H1 (cell line): ENCODE measurements at regions not wholly inside any gene's neighbourhood (a gene's known extent, or its start where the extent isn't known, plus 50 kb on each side); places are given as distances from the start of the nearest gene placed in this dataset.
"Not testable (repeated sequence)": the region's sequence is repeated elsewhere in the genome, so short reads cannot be mapped to it uniquely, and the experiment has no call there.

Experiments
- CTCF ChIA-PET: fragments of 300-600 bp; sonication (Branson Sonifier 250); formaldehyde crosslinking; loops from one replicate; lab custom pipeline; 2021; ENCODE audit not compliant: partially characterized antibody; lab: Charles Lee
- POLR2A ChIA-PET: fragments of 300-600 bp; sonication (Branson Sonifier 250); formaldehyde crosslinking; loops from one replicate; lab custom pipeline; 2021; ENCODE audit warnings: inconsistent platforms; ENCODE audit not compliant: partially characterized antibody; lab: Charles Lee
- DNase-seq, 2 experiments: peaks; one replicate each; pipeline versions ENCODE4 v3.0.0 to v3.0.0-alpha.2; 2010 to 2022; ENCODE audit warnings: low spot score in 2 of 2, low read depth in 1 of 2, mixed read lengths in 1 of 2
- FAIRE-seq: peaks from 2 replicates; lab custom pipeline; 2011; peaks lifted over from hg19 to GRCh38; lab: Jason Lieb, UNC
- H2AFZ ChIP-seq: 2 replicates; pipeline ENCODE4 v1.8.1; 2012; ENCODE audit warnings: low read length, inconsistent platforms
- H2AK5ac ChIP-seq: 2 replicates; pipeline ENCODE4 v1.6.1; 2013; ENCODE audit warnings: low read depth, low read length
- H2BK120ac ChIP-seq: replicated peaks from 2 replicates; pipeline ENCODE3; 2013; ENCODE audit warnings: low read depth, low read length, inconsistent platforms
- H2BK12ac ChIP-seq: 2 replicates; pipeline ENCODE4 v1.6.1; 2013; ENCODE audit warnings: low read depth, low read length
- H2BK15ac ChIP-seq: 2 replicates; pipeline ENCODE4 v1.6.1; 2013; ENCODE audit warnings: low read length
- H2BK20ac ChIP-seq: 2 replicates; pipeline ENCODE4 v1.6.1; 2013; ENCODE audit warnings: low read length
- H2BK5ac ChIP-seq: 2 replicates; pipeline ENCODE4 v1.6.1; 2013; ENCODE audit warnings: low read depth, low read length
- H3K14ac ChIP-seq: 2 replicates; pipeline ENCODE4 v1.6.1; 2013; ENCODE audit warnings: inconsistent platforms; ENCODE audit not compliant: insufficient read length
- H3K18ac ChIP-seq: 2 replicates; pipeline ENCODE4 v1.6.1; 2013; ENCODE audit warnings: low read length; ENCODE audit errors: extremely low read depth
- H3K23ac ChIP-seq: 2 replicates; pipeline ENCODE4 v1.6.1; 2013; ENCODE audit warnings: inconsistent platforms; ENCODE audit not compliant: insufficient read length
- H3K23me2 ChIP-seq: 2 replicates; pipeline ENCODE4 v1.6.1; 2013; ENCODE audit warnings: low read depth, low read length
- H3K27ac ChIP-seq: 2 replicates; pipeline ENCODE4 v1.6.1; 2011; ENCODE audit warnings: low read depth, low read length, inconsistent platforms
- H3K27me3 ChIP-seq, 4 experiments: replicated peaks in 1 of 4; 1 replicate in 1 of 4; 2 replicates in 3 of 4; pipeline versions ENCODE4 v1.6.1 to v1.8.1; 2011 to 2013; ENCODE audit warnings: low read length in 3 of 4, mild to moderate bottlenecking in 3 of 4, inconsistent platforms in 2 of 4, mixed read lengths in 2 of 4, moderate library complexity in 1 of 4; ENCODE audit not compliant: control insufficient read depth in 3 of 4, insufficient read depth in 3 of 4; ENCODE audit errors: extremely low read depth in 1 of 4
- H3K36me3 ChIP-seq, 4 experiments: 2 replicates each; pipeline versions ENCODE4 v1.6.1 to v1.8.1; 2011 to 2013; ENCODE audit warnings: mild to moderate bottlenecking in 4 of 4, low read length in 3 of 4, moderate library complexity in 2 of 4, control low read depth in 1 of 4, inconsistent platforms in 1 of 4; ENCODE audit not compliant: insufficient read depth in 4 of 4, control insufficient read depth in 2 of 4
- H3K4ac ChIP-seq: replicated peaks from 2 replicates; pipeline ENCODE3; 2013; ENCODE audit warnings: low read length, low read depth, mixed read lengths, inconsistent platforms; ENCODE audit not compliant: insufficient read length
- H3K4me1 ChIP-seq, 4 experiments: replicated peaks in 1 of 4; 1 replicate in 1 of 4; 2 replicates in 3 of 4; pipeline versions ENCODE4 v1.6.1 to v1.8.1; 2011 to 2013; ENCODE audit warnings: low read length in 3 of 4, inconsistent platforms in 2 of 4, mixed read lengths in 1 of 4; ENCODE audit not compliant: insufficient read depth in 4 of 4, control insufficient read depth in 3 of 4
- H3K4me2 ChIP-seq, 2 experiments: 2 replicates each; pipeline versions ENCODE4 v1.6.1 to v1.8.1; 2011 to 2013; ENCODE audit warnings: low read depth in 2 of 2, low read length in 2 of 2, control low read depth in 1 of 2, inconsistent platforms in 1 of 2, mild to moderate bottlenecking in 1 of 2; ENCODE audit not compliant: insufficient read depth in 1 of 2
- H3K4me3 ChIP-seq, 4 experiments: fragments of 200-600, 300-600 bp in 1 of 4; sonication (generic), shearing (Covaris generic), sonication (Bioruptor Twin) in 1 of 4; 2 replicates each; pipeline versions ENCODE4 v1.5.1 to v1.8.1; 2011 to 2016; ENCODE audit warnings: low read length in 4 of 4, low read depth in 3 of 4, control low read depth in 2 of 4, inconsistent platforms in 2 of 4, mild to moderate bottlenecking in 2 of 4, mixed read lengths in 1 of 4, moderate library complexity in 1 of 4; ENCODE audit not compliant: insufficient read depth in 2 of 4; ENCODE audit errors: extremely low read depth in 1 of 4
- H3K56ac ChIP-seq: replicated peaks from 2 replicates; pipeline ENCODE3; 2013; ENCODE audit warnings: low read depth, mild to moderate bottlenecking, mixed read lengths, low read length, inconsistent platforms; ENCODE audit not compliant: insufficient read length
- H3K79me1 ChIP-seq: 2 replicates; pipeline ENCODE4 v1.6.1; 2013; ENCODE audit warnings: low read depth, low read length, control low read depth
- H3K79me2 ChIP-seq, 2 experiments: 2 replicates each; pipeline versions ENCODE4 v1.6.1 to v1.8.1; 2012 to 2013; ENCODE audit warnings: low read length in 2 of 2, mild to moderate bottlenecking in 2 of 2, inconsistent platforms in 1 of 2; ENCODE audit not compliant: insufficient read depth in 2 of 2, control insufficient read depth in 1 of 2
- H3K9ac ChIP-seq, 4 experiments: replicated peaks in 1 of 4; 1 replicate in 1 of 4; 2 replicates in 3 of 4; pipeline versions ENCODE4 v1.6.1 to v1.8.1; 2011 to 2013; ENCODE audit warnings: low read depth in 3 of 4, low read length in 3 of 4, control low read depth in 2 of 4, mild to moderate bottlenecking in 2 of 4, moderate library complexity in 2 of 4, inconsistent platforms in 1 of 4; ENCODE audit errors: extremely low read depth in 1 of 4
- H3K9me3 ChIP-seq, 2 experiments: 2 replicates each; pipeline versions ENCODE4 v1.6.1 to v1.8.1; 2012 to 2013; ENCODE audit warnings: mild to moderate bottlenecking in 2 of 2, moderate library complexity in 2 of 2, control low read depth in 1 of 2, inconsistent platforms in 1 of 2, low read depth in 1 of 2, low read length in 1 of 2, mixed read lengths in 1 of 2; ENCODE audit not compliant: insufficient read depth in 2 of 2
- H4K20me1 ChIP-seq, 2 experiments: replicated peaks in 1 of 2; 2 replicates each; pipeline versions ENCODE3 to v1.8.1; 2011 to 2013; ENCODE audit warnings: inconsistent platforms in 2 of 2, low read length in 2 of 2, mild to moderate bottlenecking in 1 of 2; ENCODE audit not compliant: insufficient read depth in 2 of 2, control insufficient read depth in 1 of 2
- H4K5ac ChIP-seq: 2 replicates; pipeline ENCODE4 v1.6.1; 2013; ENCODE audit warnings: low read length, low read depth, mixed read lengths, inconsistent platforms; ENCODE audit not compliant: insufficient read length
- H4K8ac ChIP-seq: 2 replicates; pipeline ENCODE4 v1.8.0; 2013; ENCODE audit warnings: mild to moderate bottlenecking, moderate library complexity, low read length, inconsistent platforms; ENCODE audit not compliant: insufficient read depth; ENCODE audit errors: extremely low read depth
- H4K91ac ChIP-seq: replicated peaks from 2 replicates; pipeline ENCODE3; 2013; ENCODE audit warnings: low read length, mixed read lengths, inconsistent platforms; ENCODE audit not compliant: insufficient read length
- EP300 ChIP-seq, 2 experiments: IDR thresholded peaks; 1 replicate in 1 of 2; 2 replicates in 1 of 2; pipeline ENCODE4 v1.6.1; 2011 to 2012; ENCODE audit warnings: low read depth in 2 of 2, low read length in 2 of 2, mild to moderate bottlenecking in 2 of 2, borderline replicate concordance in 1 of 2, inconsistent platforms in 1 of 2, moderate library complexity in 1 of 2
- NANOG ChIP-seq: IDR thresholded peaks from 2 replicates; pipeline ENCODE4 v1.6.1; 2011; ENCODE audit warnings: low read length, low read depth, mild to moderate bottlenecking, inconsistent platforms; ENCODE audit not compliant: insufficient read depth, poor library complexity, severe bottlenecking
- RXRA ChIP-seq: IDR thresholded peaks from 2 replicates; pipeline ENCODE4 v1.6.1; 2011; ENCODE audit warnings: low read depth, mild to moderate bottlenecking, low read length, moderate library complexity; ENCODE audit not compliant: insufficient read depth
- SP1 ChIP-seq: IDR thresholded peaks from 2 replicates; pipeline ENCODE4 v1.6.1; 2011; ENCODE audit warnings: low read depth, low read length
- TCF12 ChIP-seq: IDR thresholded peaks from 2 replicates; pipeline ENCODE4 v1.6.1; 2011; ENCODE audit warnings: low read depth, mild to moderate bottlenecking, low read length
- TEAD4 ChIP-seq: IDR thresholded peaks from 2 replicates; pipeline ENCODE4 v1.6.1; 2012; ENCODE audit warnings: low read depth, low read length, inconsistent platforms, mixed read lengths
- WGBS, 2 experiments: shearing (Covaris generic) in 1 of 2; methylation state at CpG; one replicate each; pipeline versions ENCODE4 v1.1.6 to v1.1.7; 2013 to 2015; ENCODE audit warnings: low lambda C conversion rate in 2 of 2, mixed read lengths in 2 of 2, inconsistent platforms in 1 of 2, low coverage in 1 of 2, missing lambda C conversion rate in 1 of 2; ENCODE audit not compliant: insufficient replicate concordance in 2 of 2, insufficient coverage in 1 of 2, insufficient read length in 1 of 2; ENCODE audit errors: extremely low coverage in 1 of 2, missing lambda C conversion rate in 1 of 2; 5-methylcytosine and 5-hydroxymethylcytosine counted together
- TF ChIP-seq, protein P1 (sequence below): IDR thresholded peaks from 2 replicates; pipeline ENCODE4 v1.6.1; 2012; ENCODE audit warnings: low read length, inconsistent platforms

DNA sequence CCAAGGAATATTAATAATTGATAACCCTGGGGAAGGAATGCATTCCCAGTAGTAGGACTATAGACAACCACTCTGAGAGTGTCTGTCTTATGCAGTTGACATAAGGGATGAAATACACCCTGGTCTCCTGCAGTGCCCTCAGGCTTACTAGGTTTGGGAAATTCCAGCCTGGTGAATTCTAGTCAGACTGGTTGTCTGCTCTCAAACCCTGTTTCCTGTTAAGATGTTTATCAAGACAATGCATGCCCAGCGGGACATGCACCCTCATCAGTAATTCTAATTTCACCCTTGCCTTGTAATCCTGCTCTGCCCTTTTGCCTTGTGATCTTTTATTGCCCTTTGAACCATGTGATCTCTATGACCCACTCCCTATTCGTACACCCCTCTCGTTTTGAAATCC lies 886.0 kb upstream of the MDGA2 start:
- H3K27me3 ChIP-seq, H2BK120ac ChIP-seq, H2BK20ac ChIP-seq, CTCF ChIA-PET, POLR2A ChIA-PET, H2BK15ac ChIP-seq, H3K4me2 ChIP-seq, H3K14ac ChIP-seq, H3K79me2 ChIP-seq, H3K36me3 ChIP-seq, H2AK5ac ChIP-seq, H4K5ac ChIP-seq, H3K9ac ChIP-seq, H3K79me1 ChIP-seq, H4K8ac ChIP-seq, H3K9me3 ChIP-seq, H3K18ac ChIP-seq, H3K23me2 ChIP-seq, H4K20me1 ChIP-seq, H3K4ac ChIP-seq, H4K91ac ChIP-seq, H3K56ac ChIP-seq, H2BK12ac ChIP-seq, H3K23ac ChIP-seq, H2AFZ ChIP-seq: not testable (repeated sequence)
- WGBS, 2 experiments, result 23% methylated on average over 3 of the region's 3 CpGs; no CpG with 5 or more reads in 1 of the 2 experiments
- TF ChIP-seq NANOG, result peak; percentile 58
- peak; percentile 80 for TF ChIP-seq TEAD4
- TF ChIP-seq SP1, result peak; percentile 76
- TF ChIP-seq, protein P1, sequence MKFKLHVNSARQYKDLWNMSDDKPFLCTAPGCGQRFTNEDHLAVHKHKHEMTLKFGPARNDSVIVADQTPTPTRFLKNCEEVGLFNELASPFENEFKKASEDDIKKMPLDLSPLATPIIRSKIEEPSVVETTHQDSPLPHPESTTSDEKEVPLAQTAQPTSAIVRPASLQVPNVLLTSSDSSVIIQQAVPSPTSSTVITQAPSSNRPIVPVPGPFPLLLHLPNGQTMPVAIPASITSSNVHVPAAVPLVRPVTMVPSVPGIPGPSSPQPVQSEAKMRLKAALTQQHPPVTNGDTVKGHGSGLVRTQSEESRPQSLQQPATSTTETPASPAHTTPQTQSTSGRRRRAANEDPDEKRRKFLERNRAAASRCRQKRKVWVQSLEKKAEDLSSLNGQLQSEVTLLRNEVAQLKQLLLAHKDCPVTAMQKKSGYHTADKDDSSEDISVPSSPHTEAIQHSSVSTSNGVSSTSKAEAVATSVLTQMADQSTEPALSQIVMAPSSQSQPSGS, result 0 out of 2 replicates have a peak, but pooled peaks have one; percentile 73
- peak in 1 of 2 experiments; percentile 72; a peak in 1 of 3 replicates for TF ChIP-seq EP300 (IDR thresholded peaks at IDR 0.05; ENCODE audit: borderline replicate concordance in 1 of 2, low read depth in 2 of 2, low read length in 2 of 2)
- TF ChIP-seq RXRA, result 0 out of 2 replicates have a peak, but pooled peaks have one; percentile 54
- 0 out of 2 replicates have a peak, but pooled peaks have one; percentile 60 for TF ChIP-seq TCF12
- peak; percentile 43 to 58 for DNase-seq
- 0 out of 2 replicates have a peak overlapping the region, but pooled peaks have one; percentile 66 for H3K27ac ChIP-seq
- H3K4me3 ChIP-seq, result peak overlapping the region in 1 of 4 experiments; percentile 27; a peak in 1 of 8 replicates
- peaks cover 4 to 25% (median 11%) of the 10 kb centered on the region in 4 experiments; a peak in 6 of 7 replicates for H3K4me1 ChIP-seq
- peak overlapping the region; percentile 96; the same call in 1 of the 2 replicates for H2BK5ac ChIP-seq
- peak; percentile 76 for FAIRE-seq
